B cell (primary cell): ENCODE measurements at regions not wholly inside any gene's neighbourhood (a gene's known extent, or its start where the extent isn't known, plus 50 kb on each side); places are given as distances from the start of the nearest gene placed in this dataset.

Experiments
- EZH2 ChIP-seq: IDR thresholded peaks from 2 replicates; pipeline ENCODE4 v1.6.1; 2012; ENCODE audit warnings: borderline replicate concordance, low read depth, mild to moderate bottlenecking, moderate library complexity, low read length; ENCODE audit not compliant: insufficient read depth, poor library complexity, severe bottlenecking
- TF ChIP-seq, protein P1 (sequence below): fragments of 200-600 bp; IDR thresholded peaks from one replicate; pipeline ENCODE4 v1.8.0; 2022; ENCODE audit warnings: antibody characterized with exemption, mild to moderate bottlenecking

DNA sequence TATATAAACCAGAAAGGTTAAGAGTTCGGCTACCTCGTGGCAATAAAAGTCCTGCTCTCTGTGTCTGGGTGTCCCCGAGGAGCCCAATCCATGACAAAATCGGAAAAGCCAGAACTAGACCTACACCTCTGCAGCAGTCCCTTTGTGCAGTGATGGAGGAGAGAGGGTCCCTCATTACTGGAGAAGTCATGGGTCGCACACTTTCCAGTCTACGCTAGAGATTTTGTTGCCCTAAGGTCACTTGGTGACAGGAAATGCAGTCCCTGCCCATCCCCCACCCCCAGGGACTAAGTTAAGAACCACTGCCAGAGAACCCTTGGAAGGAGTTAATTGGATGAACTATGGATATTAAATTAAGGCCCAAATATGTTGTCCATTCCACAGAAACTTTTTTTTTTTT is 104.4 kb upstream of the ATF7IP start:
- TF ChIP-seq, protein P1, sequence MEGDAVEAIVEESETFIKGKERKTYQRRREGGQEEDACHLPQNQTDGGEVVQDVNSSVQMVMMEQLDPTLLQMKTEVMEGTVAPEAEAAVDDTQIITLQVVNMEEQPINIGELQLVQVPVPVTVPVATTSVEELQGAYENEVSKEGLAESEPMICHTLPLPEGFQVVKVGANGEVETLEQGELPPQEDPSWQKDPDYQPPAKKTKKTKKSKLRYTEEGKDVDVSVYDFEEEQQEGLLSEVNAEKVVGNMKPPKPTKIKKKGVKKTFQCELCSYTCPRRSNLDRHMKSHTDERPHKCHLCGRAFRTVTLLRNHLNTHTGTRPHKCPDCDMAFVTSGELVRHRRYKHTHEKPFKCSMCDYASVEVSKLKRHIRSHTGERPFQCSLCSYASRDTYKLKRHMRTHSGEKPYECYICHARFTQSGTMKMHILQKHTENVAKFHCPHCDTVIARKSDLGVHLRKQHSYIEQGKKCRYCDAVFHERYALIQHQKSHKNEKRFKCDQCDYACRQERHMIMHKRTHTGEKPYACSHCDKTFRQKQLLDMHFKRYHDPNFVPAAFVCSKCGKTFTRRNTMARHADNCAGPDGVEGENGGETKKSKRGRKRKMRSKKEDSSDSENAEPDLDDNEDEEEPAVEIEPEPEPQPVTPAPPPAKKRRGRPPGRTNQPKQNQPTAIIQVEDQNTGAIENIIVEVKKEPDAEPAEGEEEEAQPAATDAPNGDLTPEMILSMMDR, result no peak
- no peak for TF ChIP-seq EZH2
